PC-9 (cell line): ENCODE measurements at regions not wholly inside any gene's neighbourhood (a gene's known extent, or its start where the extent isn't known, plus 50 kb on each side); places are given as distances from the start of the nearest gene placed in this dataset.

Experiments
- EZH2 ChIP-seq: fragments of 200-600 bp; sonication (generic); IDR thresholded peaks from 2 replicates; pipeline ENCODE4 v1.8.0; 2017; ENCODE audit warnings: antibody characterized with exemption, low read depth
- TF ChIP-seq, protein P1 (sequence below): fragments of 200-600 bp; sonication (generic); conservative IDR thresholded peaks from 2 replicates; pipeline ENCODE4 v1.6.1; 2017; ENCODE audit warnings: mixed run types, antibody characterized with exemption, mild to moderate bottlenecking, moderate library complexity

GRCh38 chr4:53763813-53764597 lies 172.7 kb upstream of the LNX1 start:
- TF ChIP-seq, protein P1, sequence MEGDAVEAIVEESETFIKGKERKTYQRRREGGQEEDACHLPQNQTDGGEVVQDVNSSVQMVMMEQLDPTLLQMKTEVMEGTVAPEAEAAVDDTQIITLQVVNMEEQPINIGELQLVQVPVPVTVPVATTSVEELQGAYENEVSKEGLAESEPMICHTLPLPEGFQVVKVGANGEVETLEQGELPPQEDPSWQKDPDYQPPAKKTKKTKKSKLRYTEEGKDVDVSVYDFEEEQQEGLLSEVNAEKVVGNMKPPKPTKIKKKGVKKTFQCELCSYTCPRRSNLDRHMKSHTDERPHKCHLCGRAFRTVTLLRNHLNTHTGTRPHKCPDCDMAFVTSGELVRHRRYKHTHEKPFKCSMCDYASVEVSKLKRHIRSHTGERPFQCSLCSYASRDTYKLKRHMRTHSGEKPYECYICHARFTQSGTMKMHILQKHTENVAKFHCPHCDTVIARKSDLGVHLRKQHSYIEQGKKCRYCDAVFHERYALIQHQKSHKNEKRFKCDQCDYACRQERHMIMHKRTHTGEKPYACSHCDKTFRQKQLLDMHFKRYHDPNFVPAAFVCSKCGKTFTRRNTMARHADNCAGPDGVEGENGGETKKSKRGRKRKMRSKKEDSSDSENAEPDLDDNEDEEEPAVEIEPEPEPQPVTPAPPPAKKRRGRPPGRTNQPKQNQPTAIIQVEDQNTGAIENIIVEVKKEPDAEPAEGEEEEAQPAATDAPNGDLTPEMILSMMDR, result no peak
- TF ChIP-seq EZH2, result no peak
